GM12892 (cell line): ENCODE measurements at regions not wholly inside any gene's neighbourhood (a gene's known extent, or its start where the extent isn't known, plus 50 kb on each side); places are given as distances from the start of the nearest gene placed in this dataset.

ENCODE experiments used
- POLR2A ChIP-seq: IDR thresholded peaks from 2 replicates; pipeline ENCODE4 v1.6.1; 2011; ENCODE audit warnings: low read depth, low read length, control low read depth
- POLR2AphosphoS5 ChIP-seq: IDR thresholded peaks from 2 replicates; pipeline ENCODE4 v1.6.1; 2011; ENCODE audit warnings: low read depth, low read length, control low read depth
- TAF1 ChIP-seq: IDR thresholded peaks from 2 replicates; pipeline ENCODE4 v1.6.1; 2011; ENCODE audit warnings: low read depth, mild to moderate bottlenecking, control low read depth, low read length, borderline replicate concordance

GRCh38 chr9:100939636-100940035, 88.9 kb upstream of the PLPPR1 start:
- TF ChIP-seq POLR2A, result no peak
- no peak for TF ChIP-seq POLR2AphosphoS5
- no peak for TF ChIP-seq TAF1
